ENCODE measurements at regions not wholly inside any gene's neighbourhood (a gene's known extent, or its start where the extent isn't known, plus 50 kb on each side); places are given as distances from the start of the nearest gene placed in this dataset.

- no peak for DNase-seq (ENCODE audit: low read depth)
Observed at GRCh38 chr12:87119713-87120112, 863.5 kb upstream of the MGAT4C start.

- no peak for DNase-seq (ENCODE audit: low read depth)
Observed at GRCh38 chr12:87117526-87117925, 861.3 kb upstream of the MGAT4C start.

GRCh38 chr12:87116780-87117179, 860.6 kb upstream of the MGAT4C start:
- DNase-seq (ENCODE audit: low read depth), result peak; percentile 28

GRCh38 chr12:87112571-87113345, 856.6 kb upstream of the MGAT4C start:
- peak; percentile 41 for DNase-seq (ENCODE audit: low read depth)

- DNase-seq (ENCODE audit: low read depth), result no peak
Observed at GRCh38 chr12:87107766-87108165, 851.6 kb upstream of the MGAT4C start.

- no peak for DNase-seq (ENCODE audit: low read depth)
Observed at GRCh38 chr12:87107270-87107669, 851.1 kb upstream of the MGAT4C start.

GRCh38 chr12:87096082-87096585, 839.9 kb upstream of the MGAT4C start:
- DNase-seq (ENCODE audit: low read depth), result no peak

- DNase-seq (ENCODE audit: low read depth), result no peak
Observed at GRCh38 chr12:87094356-87094755, 838.2 kb upstream of the MGAT4C start.

- DNase-seq (ENCODE audit: low read depth), result no peak
Observed at GRCh38 chr12:87092421-87092820, 836.2 kb upstream of the MGAT4C start.

- DNase-seq (ENCODE audit: low read depth), result no peak
Observed at GRCh38 chr12:87086118-87086891, 830.1 kb upstream of the MGAT4C start.

GRCh38 chr12:87085286-87085685, 829.1 kb upstream of the MGAT4C start:
- DNase-seq (ENCODE audit: low read depth), result no peak

GRCh38 chr12:87082756-87083155, 826.6 kb upstream of the MGAT4C start:
- peak; percentile 3 for DNase-seq (ENCODE audit: low read depth)

- DNase-seq (ENCODE audit: low read depth), result no peak
Observed at GRCh38 chr12:87074781-87075180, 818.6 kb upstream of the MGAT4C start.

GRCh38 chr12:87066326-87066725, 810.1 kb upstream of the MGAT4C start:
- DNase-seq (ENCODE audit: low read depth), result no peak

- DNase-seq (ENCODE audit: low read depth), result no peak
Observed at GRCh38 chr12:87059231-87059630, 803.0 kb upstream of the MGAT4C start.

GRCh38 chr12:87054226-87054625, 798.0 kb upstream of the MGAT4C start:
- peak; percentile 9 for DNase-seq (ENCODE audit: low read depth)

- no peak for DNase-seq (ENCODE audit: low read depth)
Observed at GRCh38 chr12:87051621-87052020, 795.4 kb upstream of the MGAT4C start.

- no peak for DNase-seq (ENCODE audit: low read depth)
Observed at GRCh38 chr12:87047691-87048090, 791.5 kb upstream of the MGAT4C start.

- DNase-seq (ENCODE audit: low read depth), result no peak
Observed at GRCh38 chr12:87039536-87039935, 783.3 kb upstream of the MGAT4C start.

GRCh38 chr12:87038098-87038497, 781.9 kb upstream of the MGAT4C start:
- no peak for DNase-seq (ENCODE audit: low read depth)

- DNase-seq (ENCODE audit: low read depth), result no peak
Observed at GRCh38 chr12:87025976-87026375, 769.8 kb upstream of the MGAT4C start.

GRCh38 chr12:87021400-87021799, 765.2 kb upstream of the MGAT4C start:
- DNase-seq (ENCODE audit: low read depth), result no peak

Data from myocyte (in vitro differentiated cells).